ENCODE measurements at regions not wholly inside any gene's neighbourhood (a gene's known extent, or its start where the extent isn't known, plus 50 kb on each side); places are given as distances from the start of the nearest gene placed in this dataset.
"Not testable (repeated sequence)": the region's sequence is repeated elsewhere in the genome, so short reads cannot be mapped to it uniquely, and the experiment has no call there.

DNA sequence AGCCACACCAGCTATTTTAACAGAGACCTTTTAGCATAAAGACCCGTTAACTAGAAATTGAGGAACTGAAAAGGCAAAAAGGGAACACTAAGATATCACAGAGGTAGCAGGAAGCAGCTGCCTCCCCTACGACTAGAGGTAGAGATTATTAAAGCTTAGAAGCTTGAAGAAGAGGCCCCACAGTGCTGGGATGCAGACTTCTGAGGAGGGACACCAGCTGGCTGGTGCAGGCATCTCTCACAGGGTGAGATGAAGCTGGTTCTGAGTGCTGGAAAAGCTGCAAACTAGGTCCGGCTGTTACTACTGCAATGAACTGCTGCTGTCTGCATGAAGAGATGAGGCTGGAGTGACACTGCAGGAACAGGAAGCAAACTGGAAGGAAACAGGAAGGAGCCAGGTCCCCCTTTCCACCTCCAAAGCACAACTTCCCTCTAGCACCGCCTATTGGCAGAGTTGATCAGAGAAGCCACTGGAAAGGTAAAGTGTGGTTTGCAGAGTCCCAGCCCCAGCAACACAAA, 61.2 kb upstream of the MRPS9 start:
- DNase-seq (ENCODE audit: low read depth, low spot score), result peak; percentile 41

DNA sequence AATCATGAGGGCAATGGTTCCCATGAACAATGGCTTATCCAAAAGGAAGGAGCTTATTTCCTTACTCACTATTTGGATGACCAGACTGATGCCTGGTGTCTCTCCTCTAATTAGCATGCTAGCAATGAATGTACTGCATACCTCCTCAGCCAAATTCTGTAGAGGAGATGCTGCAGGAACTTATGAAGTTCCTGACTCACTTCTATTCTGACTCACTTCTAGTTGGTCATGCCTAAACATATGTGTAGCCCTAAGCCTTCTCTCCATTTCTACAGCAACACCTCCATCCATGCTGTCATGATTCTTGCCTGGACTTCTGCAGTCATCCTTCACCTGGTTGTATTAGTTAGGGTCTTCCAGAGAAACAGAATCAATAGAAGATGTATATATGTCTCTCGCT, 59.9 kb upstream of the MRPS9 start:
- no peak for DNase-seq (ENCODE audit: low read depth, low spot score)

DNA sequence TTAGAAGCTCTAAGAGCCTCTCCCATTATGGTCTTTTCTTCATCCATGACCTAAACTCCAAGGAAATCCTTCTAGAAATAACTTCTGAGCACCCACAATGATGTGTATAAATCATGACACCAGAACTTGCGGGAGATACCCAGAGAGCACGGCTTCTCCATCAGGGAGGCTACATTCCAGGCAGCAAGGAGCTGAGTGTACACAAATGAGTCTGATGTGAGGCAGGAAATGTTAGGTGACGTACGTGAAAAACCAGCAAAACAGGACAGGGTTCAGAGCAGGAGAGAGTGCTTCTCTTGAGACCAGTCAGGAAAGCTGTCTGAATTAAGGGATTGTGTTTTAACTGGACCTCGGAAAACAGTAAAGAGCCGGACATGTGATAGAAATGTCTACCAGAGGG, 58.1 kb upstream of the MRPS9 start:
- not testable (repeated sequence) for DNase-seq (ENCODE audit: low read depth, low spot score)

DNA sequence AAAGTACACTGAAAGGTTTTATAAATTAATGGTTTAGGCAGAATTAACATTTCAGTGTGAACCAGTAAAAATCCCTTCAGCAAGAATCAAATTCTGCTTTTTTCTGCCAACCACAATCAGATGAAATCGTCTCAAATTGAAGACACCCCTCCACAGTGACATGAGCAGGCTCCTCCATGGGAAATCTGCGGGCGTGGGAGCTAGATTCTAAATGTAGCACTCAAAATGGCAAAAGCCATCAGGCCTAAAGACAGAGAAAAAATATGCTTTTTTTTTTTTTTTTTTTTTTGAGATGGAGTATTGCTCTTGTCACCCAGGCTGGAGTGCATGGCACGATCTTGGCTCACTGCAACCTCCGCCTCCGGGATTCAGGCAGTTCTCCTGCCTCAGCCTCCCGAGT, 55.8 kb upstream of the MRPS9 start:
- no peak for DNase-seq (ENCODE audit: low read depth, low spot score)

Measured in ELF-1 (cell line).